HG02852 (cell line): ENCODE measurements at regions not wholly inside any gene's neighbourhood (a gene's known extent, or its start where the extent isn't known, plus 50 kb on each side); places are given as distances from the start of the nearest gene placed in this dataset.
A peak's percentile ranks its signal among the peaks of the same experiment; 100 is the strongest.

Source experiments
- ATAC-seq: cut with Tn5 transposase; IDR thresholded peaks from one replicate; pipeline ENCODE4 v1.9.1; 2021; ENCODE audit warnings: mild to moderate bottlenecking, moderate library complexity; ENCODE audit not compliant: unreplicated experiment

DNA sequence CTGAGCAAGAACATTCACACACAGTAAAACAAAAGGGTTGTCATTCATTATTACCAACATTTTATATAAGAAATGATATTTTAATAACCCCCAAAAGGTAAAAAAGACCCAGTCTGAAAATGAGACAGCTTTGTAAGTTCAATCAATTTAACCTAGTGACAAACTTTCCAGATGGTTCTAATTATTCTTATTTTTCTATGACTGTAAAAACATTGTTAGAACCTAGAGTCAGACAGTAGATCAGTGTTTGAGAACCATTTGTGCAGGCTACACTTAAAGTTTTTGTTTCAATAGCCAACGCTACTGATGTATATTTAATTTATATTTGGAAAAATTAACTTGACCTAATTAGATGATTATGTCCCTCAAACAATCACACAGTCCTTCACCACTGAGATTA, 708.4 kb upstream of the CBLB start:
- ATAC-seq = no peak

DNA sequence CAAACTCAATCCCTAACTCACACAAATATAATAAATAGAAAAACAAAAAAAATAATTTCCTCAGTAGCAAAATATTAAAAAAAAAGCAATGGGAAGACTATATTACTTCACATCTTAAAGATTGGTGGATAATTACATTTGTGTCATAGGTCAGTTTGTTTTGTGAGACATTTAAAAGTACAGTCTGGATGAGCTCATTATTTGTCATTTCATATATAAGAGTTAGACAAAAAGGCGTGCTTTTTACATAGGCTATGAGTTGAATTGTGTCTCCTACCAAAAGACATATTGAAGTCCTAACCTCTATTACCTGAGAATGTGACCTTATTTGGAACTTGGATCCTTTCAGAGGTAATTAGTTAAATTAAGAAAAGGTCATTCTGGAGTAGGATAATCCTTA, 710.1 kb upstream of the CBLB start:
- ATAC-seq = no peak

DNA sequence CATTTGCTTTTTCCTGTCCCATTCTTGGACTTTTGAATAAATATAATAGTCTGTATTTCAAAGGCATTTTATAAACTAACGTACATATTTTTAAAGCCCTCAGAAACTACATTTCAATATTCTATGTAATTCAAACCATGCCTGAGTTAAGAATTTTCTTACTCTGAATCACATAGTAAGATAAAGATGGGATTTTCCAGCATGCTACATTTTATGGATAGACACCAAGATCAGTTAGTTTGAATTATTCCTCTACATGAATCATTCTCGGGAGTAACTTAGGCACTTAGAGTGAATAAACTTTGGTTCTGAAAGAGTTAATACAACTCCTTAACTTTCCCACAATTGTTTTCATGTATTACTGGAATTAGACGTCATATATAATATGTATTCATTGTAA, 713.3 kb upstream of the CBLB start:
- no peak for ATAC-seq

DNA sequence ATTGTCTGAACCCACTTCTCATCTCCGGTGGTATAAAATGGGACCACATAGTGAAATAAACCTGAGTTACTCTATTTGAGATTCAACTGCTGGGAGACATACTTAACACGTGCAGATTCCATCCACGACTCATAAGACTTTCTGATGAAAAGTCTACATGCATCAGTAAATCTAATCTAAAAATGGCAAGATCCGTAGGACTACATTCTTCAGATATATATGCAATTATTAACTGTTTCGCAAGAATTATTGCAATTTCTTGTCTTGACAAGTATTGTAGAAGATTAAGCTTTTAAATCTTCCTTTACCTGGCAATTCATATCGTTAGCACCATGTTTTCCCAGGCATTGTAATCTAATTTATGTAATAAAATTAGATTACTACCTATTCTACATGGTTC, 718.7 kb upstream of the CBLB start:
- ATAC-seq = no peak

DNA sequence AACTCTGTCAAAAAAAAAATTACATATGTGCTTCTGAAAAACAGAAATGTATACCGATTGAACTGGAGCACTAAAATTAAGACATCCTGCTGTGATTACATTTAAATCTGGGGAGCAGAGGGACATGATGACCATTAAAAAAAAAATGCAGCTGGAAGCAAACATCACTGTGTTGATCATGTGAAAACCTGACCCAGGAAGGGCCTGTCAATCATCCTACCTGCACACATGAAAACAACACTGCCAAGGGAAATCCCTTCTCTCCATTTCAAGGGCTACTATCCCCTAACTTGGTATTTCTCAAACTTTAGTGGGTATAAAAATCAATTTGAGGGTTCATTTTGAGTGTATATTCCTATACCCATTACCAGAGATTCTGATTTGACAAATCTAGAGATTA, 719.9 kb upstream of the CBLB start:
- ATAC-seq = no peak

DNA sequence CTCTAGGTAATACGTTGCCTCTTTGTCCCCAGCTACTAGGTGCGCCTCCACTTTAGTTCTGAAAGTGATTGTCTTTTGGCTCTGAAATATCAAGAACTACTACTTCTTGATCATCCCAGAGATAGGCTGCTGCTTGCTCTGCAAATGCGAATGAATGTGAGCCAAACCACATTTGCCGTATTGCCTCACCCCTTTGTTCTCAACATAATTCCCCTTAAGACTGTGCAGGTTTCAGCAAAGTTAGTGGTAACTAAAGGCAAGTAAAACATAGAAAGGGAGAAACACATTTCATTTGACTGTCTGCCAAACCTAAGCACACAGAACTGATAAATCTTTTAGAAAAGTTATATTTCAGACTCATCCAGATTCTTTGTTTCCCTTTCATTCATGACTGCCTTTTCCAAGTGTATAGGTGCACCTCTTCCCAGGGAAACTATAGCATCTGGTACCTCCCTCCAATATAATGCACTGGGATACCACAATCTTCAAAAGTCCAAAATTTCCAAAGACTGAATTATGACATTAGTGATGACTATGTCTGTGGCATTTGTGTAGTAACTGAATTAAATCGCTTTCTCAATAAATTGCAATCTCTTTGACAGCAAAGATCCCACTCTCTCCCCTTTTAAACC, 720.6 kb upstream of the CBLB start:
- ATAC-seq = no peak

DNA sequence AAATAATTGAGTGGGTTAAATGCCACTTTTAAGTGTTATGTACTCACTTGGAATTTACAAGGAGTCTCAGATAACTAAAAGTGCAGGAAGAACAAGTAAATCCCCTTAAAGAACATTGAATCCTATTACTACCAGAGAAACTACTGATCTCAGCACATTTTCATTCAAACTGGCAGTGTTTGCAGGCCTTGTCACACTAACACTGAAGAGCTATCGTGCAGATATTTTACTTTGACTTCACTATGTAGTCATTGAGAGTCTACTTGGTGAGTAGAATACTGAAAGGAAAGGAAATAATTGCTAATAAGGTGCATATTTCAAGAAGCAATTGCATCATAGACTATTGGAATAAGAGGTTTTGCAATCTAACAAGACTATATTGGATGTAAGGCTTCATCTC, 721.4 kb upstream of the CBLB start:
- ATAC-seq = no peak

DNA sequence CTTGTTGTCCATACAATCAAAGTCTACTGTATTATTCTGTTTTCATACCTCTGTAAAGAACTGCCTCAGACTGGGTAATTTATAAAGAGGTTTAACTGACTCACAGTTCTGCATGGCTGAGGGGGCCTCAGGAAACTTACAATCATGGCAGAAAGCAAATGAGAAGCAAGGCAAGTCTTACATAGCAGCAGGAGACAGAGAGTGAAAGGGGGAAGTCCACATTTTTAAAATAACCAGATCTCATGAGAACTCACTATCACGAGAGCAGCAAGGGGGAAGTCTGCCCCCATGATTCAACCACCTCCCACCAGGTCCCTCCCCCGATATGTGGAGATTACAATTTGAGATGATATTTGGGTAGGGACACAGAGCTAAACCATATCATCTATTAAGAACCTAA, 724.6 kb upstream of the CBLB start:
- no peak for ATAC-seq

DNA sequence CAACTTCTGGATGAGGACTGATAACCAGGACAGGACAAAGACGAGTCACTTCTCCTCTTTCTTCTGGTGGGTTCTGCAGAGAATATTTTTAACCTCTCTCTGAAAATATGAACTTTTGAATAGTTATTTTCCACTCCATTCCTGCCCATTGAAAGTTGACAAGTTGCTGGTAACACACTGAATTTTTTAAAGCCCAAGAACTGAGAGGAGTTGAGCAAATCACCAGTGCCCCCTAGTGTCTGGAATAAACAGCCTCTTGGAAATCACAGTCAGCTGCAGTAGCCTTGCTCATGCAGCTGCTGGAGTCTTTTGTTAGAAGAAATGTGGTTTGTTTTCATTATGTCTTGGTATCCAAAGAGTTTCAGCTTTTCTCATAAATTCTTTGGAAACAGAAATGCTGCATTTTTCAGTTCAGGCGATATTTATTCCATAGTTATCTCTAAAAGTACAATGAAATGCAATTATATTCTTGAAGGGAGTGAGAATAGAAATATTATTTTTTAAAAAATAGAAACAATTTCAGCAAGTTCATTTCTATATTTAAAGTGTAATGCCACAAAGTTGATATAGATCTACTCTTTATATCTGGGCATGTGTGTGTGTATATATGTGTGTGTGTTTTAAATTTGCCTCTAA, 741.0 kb upstream of the CBLB start:
- ATAC-seq = peak; percentile 93

DNA sequence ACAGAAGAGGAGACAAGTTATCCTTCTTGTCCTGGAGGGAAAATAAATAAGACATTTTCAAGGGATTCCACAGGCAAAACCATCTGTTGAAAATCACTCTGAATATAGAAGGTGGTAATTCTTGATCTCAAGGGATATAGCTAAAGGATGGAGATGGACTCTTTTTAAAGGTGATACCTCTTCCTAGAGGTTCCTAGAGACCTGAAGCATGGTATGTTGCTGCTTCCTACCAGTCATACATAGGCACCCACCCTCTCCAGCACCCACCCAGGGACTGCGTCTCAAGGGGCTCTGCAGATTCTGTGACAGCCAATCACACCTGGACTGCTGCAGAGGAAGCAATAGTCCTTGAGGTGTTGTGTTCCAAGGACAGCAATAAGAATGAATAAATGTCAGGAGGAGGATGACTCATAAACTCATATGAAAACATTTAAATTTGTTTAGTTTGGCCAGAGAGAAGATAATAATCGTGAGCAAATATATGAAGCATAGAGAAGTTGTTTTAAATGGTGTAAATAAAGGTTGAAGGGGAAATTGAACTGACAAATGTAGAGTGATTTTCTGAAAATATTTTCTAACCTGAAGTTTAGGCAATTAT, 741.6 kb upstream of the CBLB start:
- ATAC-seq = no peak

DNA sequence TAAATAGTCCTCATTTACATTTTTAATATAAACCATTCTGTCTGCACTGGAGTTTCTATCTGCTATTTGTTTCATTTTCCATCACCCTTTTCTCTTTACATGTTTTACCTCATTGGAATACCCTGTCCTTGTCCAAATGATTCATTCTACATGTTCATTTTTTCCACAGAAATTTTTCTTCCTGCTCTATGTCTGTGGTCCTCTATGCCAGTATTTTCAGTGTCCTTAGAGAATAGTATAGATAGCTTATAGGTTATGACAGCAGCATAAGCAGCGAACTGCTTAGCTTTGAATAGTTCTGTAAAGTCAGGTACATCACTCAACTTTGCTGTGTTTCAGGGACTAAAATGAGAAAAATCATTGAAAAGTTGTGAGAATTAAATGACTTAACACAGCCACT, 742.3 kb upstream of the CBLB start:
- no peak for ATAC-seq

DNA sequence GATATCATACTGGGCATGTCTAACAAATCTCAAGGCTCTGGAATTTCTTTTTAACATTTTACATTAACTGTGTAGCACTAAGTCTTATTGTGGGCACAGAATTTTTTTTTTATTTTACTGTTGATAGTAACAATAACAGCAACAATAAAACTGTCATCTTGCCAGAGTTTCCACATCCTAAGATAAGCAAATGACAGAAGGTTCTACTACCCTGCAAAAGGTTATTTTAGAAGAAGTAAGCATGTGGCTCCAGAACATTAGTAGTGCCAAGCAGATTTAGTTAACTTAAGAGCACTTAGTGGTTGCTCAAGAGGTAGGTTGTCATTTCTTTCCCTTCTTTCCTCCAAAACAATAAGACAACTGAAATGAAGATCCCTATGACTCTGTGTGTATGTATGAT, 743.0 kb upstream of the CBLB start:
- no peak for ATAC-seq

DNA sequence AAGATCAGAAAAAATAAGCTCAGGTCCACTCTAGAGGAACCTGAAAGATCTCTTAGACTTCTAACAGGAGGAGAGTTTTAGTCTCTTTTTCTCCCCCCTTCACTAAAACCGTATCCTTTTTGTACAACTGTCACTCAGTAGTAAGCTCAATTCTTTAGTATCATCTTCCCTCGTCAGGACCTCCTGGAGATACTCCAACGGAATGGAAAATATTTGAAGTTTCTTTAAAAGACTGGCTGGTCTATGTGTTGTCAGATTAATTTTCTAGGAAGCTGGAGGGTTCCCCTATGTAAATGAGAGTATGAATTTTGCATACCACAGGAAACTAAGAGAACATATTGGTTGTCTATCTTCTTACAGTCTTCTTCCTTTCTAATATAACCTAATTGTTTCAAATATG, 747.7 kb upstream of the CBLB start:
- ATAC-seq = no peak

DNA sequence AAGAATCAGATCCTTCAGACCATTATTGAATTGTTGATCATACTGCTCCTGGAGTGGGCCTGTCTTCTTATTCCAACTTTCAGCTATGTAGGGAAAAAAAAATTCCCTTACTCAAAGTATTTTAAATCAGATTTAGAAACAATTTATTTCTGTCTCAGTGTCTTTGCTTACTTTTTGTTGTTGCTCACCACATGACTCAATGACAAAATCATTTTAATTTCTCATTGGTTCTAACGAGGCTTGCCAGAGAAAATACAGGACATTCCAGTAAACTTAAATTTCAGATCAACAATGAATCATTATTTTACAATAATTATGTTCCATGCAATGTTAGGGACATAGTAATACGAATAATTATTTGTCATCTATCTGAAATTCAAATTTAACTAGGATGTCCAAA, 748.5 kb upstream of the CBLB start:
- no peak for ATAC-seq

DNA sequence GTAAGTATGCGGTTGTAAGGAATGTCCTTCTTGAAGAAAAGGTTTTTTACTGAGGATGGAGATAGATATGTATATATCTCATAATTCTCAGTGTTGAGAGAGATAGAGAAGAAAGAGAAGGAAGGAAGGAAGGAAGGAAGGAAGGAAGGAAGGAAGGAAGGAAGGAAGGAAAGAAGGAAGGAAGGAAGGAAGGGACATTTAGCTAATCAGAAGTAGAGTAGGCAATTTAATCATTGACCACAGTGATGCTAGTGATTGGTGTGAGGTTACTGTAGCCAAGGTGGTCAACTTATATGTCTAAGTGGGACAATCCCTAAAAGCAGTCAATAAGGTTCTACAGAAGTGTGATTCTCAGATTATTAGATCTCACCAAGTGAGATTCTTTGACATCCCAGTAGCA, 751.8 kb upstream of the CBLB start:
- no peak for ATAC-seq

DNA sequence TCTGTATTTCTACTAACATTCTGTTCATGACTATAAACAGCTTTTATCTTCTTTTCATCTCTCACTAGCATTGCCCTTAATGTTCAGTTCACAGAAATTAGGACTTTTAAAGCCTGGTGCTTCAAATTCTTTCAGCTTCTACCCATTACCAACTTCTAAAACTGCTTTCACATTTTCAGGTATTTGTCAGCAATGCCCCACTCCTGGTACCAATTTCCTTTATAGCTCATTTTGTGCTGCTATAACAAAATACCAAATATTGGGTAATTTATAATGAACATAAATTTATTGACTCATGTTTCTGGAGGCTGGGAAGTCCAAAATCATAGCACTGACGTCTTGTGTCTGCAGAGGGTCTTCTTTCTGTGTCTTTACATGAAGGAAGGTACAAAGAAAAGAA, 753.1 kb upstream of the CCDC54 start:
- ATAC-seq = no peak

DNA sequence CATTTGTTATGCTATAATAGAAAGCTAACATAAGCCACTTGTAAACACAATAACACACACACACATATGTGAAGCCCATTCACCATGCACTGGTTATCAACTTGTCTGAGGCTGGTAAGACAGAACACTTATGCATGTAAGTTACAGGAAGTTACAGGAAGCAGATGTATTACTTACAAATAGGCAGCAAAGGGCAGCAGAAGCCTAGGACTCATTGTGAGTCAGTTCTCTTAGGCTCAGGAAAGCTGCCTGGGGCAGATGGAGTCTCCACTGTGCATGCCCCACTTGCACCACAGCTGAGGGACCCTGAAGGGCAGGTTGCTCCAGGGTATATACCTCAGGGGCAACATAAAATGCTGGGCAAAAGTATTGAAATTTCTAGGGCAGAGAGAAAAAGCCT, 748.8 kb upstream of the CCDC54 start:
- ATAC-seq = no peak

DNA sequence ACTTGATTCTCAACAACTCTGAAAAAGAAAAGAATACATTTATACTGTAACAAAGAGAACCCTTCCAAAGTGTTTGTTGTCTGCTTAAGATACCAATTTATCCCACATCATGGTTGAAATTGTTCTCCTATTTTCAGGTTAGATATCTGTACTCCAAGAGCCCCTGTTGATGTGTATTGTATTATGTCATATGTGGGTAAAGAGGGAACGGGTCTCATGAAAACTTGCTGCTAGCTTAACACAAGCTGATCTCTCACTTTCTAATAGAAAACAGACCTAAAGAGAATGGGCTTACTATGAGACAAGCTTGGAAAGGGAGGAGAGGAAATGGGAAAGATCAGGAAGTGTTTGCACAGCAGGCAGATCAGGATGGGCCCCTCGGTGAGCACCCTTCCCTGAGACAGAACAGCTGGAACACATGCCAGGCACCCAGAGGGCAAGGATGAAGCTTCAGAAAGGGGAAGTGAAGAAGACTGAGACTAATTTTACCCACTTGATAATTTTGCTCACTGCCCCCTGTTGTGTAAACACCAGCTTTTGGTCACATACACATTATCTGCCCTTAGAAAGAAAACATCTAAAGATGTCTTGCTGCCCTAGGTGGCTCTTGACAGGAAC, 747.9 kb upstream of the CCDC54 start:
- ATAC-seq = peak; percentile 86

DNA sequence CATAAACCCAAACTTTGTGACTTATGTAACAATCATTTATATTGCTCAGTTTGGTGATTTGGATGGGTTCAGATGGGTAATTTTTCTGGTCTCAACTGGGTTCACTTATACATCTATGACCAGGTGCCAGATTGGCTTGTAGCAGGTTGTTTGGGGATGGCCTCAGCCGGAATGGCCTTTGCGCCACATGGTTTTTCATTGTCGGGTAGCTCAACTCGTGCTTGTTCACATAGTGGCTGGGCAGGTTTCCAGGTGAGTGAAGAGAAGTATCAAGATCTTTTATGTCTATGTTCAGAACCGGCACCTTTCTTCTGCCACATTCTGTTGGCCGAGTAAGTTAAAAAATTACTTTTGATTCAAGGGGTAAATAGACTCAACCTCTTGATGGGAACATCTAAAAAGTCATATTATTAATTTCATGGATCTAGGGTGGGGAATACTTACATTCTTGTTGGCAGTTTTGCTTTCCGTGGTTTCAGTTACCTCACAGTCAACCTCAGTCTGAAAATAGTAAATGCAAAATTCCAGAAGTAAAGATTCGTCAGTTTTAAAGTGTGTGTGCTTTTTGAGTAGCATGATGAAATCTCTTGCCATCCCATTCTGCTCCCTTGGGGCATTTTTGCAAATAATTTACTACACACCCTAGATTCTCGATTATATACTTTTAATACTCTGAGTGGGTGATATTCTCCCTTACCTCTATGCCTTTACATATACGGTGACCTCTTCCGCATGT, 745.7 kb upstream of the CCDC54 start:
- ATAC-seq = no peak

DNA sequence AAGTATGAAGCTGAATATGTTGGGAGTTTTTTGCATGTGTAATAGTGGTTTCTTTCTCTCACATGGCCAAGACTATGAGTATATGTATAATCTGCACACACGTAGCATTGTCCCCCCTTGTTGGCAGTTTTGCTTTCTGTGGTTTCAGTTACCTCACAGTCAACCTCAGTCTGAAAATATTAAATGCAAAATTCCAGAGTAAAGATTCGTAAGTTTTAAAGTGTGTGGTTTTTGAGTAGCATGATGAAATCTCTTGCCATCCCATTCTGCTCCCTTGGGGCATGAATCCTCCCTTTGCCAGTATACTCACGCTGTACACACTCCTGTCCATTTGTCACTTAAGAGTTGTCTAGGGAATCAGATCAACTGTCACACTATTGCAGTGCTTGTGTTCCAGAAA, 742.0 kb upstream of the CCDC54 start:
- peak; percentile 48 for ATAC-seq

DNA sequence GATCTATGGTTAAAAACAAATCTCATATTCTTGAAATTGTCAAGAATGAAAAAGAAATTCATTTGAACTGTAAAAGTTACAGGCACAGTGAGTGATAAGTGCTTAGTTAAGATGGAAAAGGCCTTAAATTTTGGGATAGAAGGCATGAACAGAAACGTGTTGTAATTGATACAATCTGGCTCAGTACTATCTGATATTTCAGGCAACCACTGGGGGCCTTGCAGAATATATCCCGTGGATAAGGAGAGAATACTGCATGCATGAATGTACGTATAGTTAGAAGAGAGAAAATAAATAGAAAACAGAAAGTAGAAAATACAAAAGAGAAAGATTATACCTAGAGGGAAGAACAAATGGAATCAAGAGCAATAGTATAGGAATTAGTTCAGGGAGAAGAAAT, 741.4 kb upstream of the CCDC54 start:
- no peak for ATAC-seq

DNA sequence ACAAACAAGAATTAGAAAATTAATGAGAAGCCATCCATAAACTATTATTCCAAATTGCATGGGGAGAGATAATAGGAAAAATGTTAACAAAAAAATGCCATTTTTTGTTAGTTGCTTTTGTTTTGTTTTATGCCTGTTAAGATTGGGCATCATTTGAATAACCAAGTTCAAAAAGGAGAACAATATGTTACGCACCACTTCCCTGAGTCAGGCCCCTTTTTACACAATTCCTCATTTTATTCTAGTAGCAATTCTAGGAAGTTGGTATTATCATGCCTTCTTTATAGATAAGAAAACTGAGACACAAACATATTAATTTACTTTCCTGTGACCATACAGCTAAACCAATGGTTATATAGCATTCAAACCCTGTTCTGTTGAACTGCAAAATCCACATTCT, 736.9 kb upstream of the CCDC54 start:
- ATAC-seq = no peak
